ENCODE measurements at regions not wholly inside any gene's neighbourhood (a gene's known extent, or its start where the extent isn't known, plus 50 kb on each side); places are given as distances from the start of the nearest gene placed in this dataset.

DNA sequence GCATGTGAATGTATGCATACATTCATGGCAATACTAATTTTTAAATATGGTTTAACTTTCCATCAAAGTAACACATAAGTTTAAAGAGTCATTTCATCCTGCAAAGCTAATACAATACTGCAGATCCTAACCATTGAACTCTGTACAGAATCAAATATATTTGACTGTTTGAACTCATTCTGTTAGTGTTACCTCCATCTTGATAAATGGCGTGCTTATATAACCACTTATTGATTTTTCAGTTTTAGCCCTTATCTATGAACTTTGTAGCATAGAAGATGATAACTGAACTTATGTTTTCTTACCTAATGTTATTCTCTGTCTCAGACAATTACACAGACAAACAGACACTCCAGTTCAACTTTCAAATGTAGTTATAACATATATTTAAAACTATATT is 731.0 kb upstream of the LRATD1 start:
- DNase-seq = no peak

DNA sequence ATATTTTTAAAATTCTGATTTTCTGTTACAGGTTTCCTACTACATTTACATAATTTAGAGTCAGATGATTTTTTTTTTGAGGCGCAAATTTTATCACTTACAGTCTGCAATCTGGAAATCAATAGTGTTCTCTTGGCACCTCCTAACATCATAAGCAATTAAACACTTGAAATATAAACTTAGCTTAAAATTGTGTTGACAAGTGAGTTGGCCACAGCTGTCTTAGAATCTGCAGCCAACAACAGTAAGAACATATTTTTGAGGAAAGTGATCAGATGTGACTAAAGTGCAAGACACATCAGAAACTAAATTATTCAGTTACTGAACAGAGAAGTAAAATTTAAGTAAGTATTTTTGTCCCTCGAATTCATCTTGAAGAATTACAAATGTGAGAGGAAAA is 726.7 kb upstream of the LRATD1 start:
- DNase-seq = no peak

DNA sequence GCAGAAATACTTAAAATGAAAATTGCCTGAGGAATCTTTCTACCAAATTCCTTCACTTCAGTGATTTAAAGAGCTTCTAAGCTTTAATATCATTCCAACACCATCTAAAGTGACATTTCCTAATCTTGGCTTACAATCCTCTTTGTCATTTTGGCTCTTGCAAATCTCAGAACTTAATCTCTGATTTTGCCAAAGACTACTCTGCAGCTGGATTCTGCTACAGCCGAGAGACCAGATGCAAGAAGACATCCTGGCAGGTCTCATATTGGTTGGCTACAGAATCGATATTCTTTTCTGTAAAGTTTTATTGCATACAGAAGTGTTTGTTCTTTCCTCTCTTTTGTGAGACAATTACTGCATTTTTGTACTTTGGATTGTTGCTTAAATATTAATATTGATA is 716.5 kb upstream of the LRATD1 start:
- no peak for DNase-seq

DNA sequence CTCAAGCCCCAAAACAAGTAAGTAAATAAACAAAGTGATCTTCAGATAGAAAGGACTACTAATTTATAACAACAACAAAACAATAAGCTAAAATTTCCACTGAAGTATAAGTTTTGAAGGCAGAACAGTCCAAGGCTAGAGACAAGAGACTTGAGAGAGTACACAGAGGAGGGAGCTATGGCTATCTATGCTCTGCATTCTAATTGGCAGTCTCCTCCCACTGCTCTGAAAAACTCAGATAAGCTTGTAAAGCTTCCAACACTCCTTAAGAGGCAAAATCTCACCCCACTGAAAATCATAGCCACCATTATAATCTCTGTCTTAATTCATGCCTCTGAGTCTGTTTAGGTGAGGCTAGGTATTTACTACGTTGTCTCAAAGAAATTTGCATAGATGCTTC is 714.6 kb upstream of the LRATD1 start:
- no peak for DNase-seq

DNA sequence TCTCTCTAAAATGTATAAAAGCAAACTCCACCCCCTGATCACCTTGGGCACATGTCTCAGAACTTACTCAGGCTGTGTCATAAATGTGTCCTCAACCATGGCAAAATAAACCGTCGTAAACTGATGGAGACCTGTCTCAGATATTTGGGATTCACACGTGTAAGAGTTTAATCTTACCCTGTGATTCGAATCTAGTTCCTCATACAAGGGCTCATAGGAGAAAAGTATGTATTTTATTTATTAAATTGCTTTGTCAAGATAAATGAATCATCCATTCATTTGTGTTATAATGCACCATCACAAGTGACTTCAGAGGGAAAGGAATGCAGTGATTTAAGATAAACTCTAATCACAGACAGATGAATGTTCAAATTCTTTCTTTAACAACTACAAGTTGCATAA is 712.5 kb upstream of the LRATD1 start:
- DNase-seq = no peak

DNA sequence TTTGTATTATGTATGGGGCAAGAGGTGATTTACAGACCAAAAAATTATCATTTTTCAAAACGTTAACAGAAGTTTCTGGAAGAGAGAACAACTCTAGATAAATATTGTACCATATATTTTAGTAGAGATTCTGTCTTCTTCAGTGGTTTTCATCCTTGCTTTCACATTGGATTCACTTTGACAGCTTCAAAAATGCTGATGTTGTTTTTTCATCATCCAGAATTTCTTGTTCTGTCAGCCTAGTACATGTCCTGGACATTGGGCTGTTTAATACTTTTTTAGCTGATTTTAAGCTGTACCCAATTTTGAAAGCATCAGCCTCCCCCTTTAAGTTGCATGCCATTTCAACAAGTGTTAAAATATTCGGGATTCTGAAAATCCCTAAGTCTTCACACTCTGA is 711.3 kb upstream of the LRATD1 start:
- no peak for DNase-seq

DNA sequence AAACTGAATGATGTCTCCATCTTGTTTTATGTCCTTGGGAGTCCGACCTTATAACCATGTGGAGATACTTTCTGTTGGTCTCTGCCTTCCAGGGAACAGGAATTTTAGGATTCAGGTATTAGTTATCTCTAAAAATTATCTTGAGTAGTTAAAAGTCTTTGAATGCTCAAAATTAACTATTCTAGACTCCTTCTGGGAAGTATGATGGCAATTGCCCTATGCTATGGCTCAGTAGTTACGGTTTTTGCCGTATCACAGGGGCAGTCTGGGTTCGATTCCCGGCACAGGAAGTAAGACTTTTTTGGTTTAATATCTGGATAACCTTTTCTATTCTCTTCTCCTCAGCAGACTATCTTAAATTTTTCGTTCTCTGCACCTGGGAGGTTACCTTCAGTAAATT is 708.7 kb upstream of the LRATD1 start:
- no peak for DNase-seq

DNA sequence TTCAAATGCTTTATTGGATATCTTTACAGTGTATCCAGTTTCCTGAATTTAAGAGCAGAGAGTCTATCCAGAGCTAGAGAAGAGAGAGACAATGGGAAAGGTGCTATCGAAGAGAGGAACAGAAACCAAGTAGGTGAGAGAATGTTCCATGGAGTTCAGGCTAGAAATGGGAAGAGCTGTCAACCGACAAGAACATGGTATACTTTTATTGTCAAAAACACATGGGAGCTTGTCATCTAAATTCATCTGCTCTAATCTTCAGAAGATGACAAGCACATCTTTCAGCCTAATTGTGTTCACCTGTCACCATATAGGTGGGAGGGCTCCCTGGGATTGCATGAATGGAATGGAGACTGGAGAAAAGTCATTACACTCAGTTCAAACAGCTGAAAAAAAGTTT is 690.4 kb upstream of the LRATD1 start:
- no peak for DNase-seq

DNA sequence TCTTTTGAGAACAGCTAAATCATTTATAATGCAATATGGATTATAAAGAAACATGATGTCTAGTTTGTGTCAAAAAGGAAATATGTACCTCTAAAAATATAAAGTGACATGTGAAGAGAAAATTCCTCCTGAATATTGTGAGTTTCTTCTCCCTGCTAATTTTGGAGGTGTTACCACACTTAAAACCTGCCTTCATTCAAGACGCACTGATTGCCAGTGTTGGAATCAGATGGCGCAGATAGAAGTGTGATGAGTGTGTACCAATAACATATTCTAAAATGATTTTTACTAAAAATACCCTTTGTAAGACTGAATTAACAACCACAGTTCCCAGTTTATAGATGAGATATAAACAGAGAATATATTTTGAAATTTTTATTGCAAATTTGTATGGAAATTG is 681.8 kb upstream of the LRATD1 start:
- no peak for DNase-seq

DNA sequence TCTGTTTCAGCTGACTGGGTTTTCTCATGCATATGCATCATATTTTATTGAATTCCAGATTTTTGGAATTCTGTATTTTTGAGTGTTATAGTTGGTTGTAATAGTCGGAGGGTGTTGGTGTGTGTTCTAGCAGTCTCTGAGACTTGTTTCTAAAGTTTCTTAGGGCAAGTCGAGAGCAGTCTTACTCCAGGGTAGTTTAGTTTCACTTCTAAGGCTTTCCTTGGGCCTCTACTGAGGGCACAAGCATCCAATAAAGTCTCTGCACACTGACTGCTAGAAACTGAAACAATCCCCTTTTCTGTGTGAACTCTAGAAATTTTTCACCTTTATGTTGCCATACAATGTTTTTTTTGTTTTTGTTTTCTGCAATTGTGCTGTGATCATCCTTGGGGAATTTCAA is 663.7 kb upstream of the LRATD1 start:
- no peak for DNase-seq

DNA sequence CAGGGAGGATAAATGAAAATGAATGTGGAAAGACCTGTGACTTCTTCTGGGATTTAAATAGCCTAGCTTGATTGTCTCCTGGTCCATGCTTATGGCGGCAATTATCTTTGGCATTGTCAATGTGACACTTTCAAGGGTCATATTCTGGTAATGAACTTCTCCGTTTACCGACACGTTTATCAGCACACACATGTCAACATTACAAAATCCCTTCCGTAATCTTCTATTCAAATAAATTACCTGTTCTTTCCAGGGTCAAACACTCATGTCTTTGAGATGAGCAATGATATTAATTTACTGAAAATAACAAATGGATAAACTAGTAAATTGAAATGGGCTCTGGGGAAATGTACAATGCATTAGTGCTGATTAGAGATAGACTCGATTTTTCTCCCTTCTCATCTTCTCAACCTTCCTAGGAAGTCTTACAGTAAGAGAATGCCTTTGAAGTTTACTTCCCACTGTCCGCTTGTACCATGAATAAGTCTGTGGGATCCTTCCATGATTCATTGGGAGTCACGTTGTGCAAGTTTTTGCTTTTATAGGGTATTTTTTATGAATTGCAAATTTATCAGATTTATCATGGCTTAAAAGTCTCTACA is 646.3 kb upstream of the LRATD1 start:
- no peak for DNase-seq

DNA sequence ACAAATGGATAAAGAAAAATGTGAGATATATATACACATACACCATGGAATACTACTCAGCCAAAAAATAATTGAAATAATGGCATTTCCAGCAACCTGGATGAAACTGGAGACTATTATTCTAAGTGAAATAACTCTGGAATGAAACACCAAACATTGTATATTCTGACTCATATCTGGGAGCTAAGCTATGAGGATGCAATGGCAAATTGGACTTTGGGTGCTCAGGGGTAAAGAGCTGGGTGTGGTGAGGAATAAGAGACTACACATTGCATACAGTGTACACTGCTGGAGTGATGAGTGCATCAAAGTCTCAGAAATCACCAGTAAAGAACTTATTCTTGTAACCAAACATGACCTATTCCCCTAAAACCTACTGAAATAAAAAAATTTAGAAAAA is 636.0 kb upstream of the LRATD1 start:
- DNase-seq = no peak

DNA sequence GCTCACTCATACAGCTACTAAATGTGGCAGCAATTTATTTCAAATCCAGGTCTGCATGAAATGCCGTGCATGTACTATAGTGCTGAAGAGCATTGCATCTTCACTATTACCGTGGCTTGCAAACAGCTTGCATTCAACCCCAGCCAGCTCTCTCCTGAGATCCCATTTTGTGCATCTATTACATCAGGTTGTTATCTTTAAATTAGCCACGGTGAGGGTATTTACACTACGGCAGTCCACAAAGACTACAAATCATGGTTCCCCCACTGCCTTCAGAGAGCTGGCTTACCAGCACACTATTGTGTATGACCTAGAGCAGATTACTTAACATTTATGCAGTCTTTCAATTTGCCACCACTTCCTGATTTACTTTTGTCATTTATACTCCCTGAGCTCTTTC is 621.3 kb upstream of the LRATD1 start:
- no peak for DNase-seq

DNA sequence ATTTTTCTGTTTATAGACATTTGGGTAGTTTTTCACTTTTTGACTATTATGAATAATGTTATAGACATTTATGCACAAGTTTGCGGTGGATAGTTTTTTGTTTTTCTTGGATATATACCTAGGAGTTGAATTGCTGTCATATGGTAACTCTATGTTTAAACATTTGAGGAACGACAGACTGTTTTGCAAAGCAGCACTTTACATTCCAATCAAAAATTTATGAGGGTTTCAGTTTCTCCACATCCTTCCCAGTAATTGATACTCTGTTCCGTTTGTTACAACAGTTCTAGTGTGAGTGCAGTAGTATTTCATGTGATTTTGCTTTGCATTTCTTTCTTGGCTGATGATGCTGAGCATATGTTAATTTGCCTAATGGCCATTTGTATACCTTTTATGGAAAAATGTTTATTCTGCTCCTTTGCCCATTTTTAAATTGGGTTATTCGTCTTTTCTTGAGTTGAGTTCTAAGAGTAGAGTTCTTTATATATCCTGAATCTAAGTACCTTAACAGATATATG is 617.3 kb upstream of the LRATD1 start:
- no peak for DNase-seq

DNA sequence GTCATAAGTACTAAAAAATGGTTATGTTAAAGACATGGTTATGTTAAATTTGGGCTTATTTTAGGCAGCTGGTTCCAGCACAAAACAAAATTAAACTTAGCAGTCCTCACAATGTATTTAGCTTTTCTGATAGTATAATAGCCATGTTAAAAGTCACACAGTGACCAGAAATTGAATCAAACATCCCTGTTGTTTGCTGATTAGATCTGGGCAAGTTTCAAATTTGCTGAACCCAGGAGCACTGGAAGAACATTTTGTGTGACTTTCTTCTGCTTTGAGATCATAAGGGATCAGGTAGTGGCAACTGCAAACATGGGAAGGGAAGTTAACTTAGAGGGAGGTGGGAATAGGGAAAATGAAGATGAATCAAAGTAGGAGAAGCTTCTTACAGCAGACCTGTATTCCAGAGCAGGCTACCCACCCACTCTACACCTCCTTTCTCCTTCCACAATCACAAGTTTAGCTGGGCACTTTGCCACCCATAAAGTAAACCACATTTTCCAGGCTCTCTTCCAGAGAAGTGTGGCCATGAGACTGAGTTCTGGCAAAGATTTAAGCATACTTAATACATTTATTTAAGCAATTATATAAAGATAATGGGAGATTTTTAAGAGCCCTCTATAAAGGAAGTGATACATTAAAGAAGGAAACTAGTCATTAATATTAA is 616.1 kb upstream of the LRATD1 start:
- DNase-seq = no peak

DNA sequence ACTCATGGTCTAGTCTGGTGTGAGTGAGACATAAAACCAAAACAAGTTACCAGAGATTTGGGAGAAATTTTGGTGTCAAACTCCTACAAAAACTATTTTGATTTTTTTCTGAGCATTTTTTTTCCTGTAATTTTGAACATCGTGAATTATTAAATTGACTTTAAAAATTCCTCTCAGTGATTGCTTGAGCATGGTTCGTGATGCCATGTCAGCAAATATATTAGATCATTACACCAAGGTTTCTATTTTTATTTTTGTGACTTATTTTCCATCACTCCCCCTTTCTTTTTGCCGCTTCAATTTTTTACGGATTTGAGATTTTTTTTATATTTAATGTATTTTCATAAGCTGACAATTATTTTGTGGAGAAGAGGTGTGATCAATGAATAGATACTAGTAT is 613.9 kb upstream of the LRATD1 start:
- no peak for DNase-seq

DNA sequence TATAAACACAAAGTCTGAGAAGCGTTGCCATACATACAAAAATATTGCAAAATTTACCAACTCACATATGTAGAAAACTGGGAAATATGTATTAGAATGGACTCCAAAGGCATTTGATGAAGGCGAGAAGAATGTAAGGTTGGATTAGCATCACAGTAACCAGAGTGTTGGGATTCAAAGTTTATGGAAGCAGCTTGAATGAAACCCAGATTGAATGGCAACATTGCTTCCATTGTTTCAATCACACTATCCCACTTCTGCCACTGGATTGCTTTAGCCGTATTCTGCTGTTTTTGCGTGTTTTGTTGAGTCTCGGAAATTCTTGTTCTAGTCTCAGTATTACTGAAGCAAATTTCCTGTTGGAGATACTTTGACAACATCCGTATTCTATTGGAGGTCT is 609.0 kb upstream of the LRATD1 start:
- no peak for DNase-seq

DNA sequence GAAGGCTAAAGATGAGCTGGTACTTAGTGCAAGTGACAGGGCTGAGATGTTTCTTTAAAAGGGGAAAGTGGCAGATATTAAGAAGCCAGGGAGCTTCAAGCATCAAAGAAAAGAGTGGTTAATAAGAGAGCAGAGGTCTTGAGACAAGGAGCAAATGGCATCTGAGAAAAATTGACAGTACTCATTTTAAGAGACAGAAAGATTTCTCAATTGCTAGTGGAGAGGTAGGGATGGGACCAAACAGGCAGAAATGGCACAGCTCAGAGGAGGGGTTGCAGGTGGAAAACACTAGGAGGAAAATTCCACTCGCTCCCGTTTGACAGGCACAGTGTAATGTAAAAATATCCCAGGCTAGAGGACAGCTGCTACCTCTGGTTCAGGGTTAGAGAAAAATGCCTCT is 593.4 kb upstream of the LRATD1 start:
- DNase-seq = no peak

DNA sequence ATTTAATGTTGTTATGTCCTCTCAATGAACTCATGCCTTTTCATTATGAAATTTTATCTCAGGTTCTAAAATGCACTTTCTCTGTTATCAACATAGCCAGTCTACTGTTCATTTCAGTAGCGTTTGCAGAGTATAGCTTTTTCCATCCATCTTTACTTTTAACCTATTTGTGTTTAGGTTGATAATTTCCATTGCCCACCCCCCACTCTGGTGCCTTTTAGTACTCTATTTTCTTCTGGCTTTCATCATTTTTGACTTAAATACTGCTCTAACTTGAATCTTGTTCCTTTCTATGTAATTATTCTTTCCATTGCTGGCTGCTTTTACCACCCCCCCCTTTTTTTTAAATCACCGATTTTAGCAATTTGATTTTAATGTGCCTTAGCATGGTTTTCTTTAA is 585.0 kb upstream of the LRATD1 start:
- no peak for DNase-seq

DNA sequence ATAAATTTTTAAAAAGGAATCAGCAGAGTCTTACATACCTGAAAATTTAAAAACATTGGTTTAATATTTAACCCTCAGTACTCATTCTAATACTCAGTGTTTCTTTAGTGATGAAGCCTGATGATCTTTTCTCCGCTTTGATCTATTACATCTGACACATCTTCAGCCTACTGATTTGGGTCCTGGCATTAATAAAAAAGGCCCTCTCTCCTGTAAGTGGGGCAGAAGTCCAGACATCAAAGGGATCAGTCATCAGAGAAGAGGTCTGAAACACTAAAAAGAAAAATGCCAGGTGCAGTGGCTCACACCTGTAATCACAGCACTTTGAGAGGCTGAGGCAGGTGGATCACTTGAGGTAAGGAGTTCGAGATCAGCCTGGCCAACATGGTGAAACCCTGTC is 581.1 kb upstream of the LRATD1 start:
- no peak for DNase-seq

DNA sequence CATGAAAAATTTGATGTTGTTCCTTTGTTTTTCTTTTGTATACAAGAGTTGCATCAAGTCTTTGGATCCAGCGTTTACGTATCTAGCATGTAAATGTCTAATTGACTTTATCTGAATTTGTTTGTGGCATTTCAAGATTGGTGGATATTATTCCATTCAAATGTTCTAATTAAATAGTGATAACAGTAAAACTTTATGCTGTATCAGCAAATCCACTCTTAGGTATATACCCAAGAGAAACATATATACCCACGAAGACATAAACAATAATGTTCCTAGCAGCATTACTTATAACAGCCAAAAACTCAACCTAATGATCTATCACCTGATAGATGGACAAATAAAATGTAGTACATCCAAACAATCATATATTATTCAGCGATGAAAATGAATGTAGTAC is 579.4 kb upstream of the LRATD1 start:
- DNase-seq = no peak

DNA sequence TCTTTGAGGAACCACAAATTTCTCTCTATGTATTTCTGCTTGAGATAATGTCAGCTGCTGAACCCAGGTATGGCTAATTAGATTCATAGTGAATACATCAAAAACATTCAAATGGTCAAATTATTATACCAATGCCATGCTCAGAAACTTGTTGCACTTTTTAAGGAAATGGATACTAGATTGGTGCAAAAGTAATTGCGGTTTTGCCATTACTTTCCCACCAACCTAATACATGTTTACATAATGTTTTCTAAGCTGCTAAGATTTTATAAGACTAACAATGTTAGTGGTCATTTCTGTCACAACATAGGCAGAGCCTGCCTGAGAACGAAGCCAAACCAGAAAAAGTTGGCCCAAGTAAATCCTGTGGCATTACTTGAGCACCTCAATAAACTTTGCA is 568.2 kb upstream of the LRATD1 start:
- DNase-seq = no peak

DNA sequence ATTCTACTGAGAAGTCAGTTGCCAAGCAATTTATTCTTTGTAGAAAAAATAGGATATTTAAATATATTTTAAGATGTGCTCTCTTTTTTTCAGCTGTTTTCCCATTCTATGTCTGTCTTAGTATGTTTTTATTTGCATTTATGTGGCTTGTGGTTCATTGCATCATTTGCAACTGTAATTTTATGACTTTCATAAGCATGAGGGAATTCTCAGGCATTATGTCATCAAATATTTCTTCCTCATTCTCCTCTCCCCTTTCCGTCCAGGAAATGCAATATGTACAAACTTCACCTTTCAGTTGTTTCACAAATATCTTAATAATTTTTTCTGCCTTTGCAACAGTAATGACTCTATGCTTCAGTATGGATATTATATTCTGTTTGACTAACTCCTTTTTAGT is 560.2 kb upstream of the LRATD1 start:
- DNase-seq = no peak

DNA sequence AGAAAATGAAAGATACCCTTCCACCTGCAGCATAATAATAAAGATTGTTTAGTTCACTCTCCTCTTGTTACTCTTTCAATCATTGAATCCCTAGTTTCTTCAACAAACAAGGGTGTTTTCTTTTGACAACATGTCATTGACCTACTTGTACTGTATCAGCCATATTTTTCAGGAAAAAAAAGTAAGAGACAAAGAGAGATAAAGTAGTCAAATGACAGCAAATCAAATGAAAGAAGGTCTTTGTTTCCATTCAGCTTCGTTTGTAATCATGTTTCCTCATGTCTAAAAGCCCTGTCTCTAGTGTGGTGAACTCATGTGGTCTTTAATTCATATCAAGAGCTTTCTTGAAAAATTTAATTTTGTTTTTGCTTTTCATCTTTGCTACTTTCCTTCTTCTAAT is 557.8 kb upstream of the LRATD1 start:
- no peak for DNase-seq

DNA sequence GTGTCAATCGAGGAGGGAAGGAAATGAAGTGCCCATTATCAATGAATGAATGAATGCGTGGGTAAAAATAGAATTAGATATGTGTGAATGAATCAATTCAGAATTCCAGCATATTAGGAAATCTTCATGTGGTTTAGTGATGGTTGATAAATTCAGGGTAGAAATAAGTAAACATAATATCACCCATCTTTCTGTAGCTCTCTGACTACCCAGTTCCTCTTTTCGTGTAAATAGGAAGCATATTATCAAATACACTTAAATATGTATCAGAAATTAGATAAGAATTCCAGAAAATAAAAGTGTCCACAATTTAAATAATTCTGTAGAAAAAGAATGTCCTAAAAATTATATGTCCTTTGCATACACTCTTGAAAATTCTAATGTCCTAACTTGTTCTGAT is 552.9 kb upstream of the LRATD1 start:
- DNase-seq = no peak

Data from right kidney (tissue), 1 donor.